HG02588 (cell line): ENCODE measurements at regions not wholly inside any gene's neighbourhood (a gene's known extent, or its start where the extent isn't known, plus 50 kb on each side); places are given as distances from the start of the nearest gene placed in this dataset.
"Not testable (repeated sequence)": the region's sequence is repeated elsewhere in the genome, so short reads cannot be mapped to it uniquely, and the experiment has no call there.

ENCODE experiments used
- ATAC-seq: cut with Tn5 transposase; IDR thresholded peaks from one replicate; pipeline ENCODE4 v1.9.1; 2021; ENCODE audit warnings: mild to moderate bottlenecking, moderate library complexity; ENCODE audit not compliant: unreplicated experiment

DNA sequence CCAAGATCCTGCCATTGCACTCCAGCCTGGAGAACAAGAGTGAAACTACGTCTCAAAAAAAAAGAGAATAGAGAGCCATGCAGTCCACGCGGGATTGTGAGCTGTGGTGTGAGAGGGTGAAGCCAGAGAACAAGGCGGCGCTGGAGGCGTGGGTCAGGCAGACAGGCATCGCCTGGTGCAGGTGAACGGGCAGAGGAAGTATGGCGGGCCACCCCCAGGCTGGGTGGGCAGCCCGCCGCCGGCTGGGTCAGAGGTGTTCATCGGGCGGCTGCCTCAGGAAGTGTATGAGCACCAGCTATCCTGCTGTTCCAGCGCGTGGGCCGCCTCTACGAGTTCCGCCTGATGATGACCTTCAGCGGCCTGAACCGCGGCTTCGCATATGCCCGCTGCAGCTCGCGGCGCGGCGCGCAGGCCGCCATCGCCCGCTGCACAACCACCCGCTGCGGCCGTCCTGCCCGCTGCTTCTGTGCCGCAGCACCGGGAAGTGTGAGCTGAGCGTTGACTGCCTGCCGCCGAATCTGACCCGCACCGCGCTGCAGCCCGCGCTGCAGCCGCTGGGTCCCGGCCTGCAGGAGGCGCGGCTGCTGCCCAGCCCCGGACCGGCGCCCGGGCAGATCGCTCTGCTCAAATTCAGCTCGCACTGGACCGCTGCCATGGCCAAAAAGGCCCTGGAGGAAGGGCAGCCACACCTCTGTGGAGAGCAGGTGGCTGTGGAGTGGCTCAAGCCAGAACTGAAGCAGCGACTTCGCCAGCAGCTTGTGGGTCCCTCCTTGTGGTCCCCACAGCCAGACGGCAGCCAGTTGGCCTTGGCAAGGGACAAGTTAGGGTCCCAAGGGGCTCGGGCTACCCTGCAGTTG is 95.5 kb upstream of the PLEKHM1 start:
- not testable (repeated sequence) for ATAC-seq

DNA sequence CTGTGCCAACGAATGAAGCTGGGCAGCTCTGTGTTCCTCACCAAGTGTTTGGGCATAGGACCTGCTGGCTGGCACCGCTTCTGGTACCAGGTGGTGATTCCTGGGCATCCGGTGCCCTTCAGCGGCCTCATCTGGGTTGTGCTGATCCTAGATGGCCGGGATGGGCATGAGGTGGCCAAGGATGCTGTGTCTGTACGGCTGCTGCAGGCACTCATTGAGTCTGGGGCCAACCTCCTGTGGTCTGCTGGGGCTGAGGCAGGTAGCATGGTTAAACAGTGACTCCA is 96.1 kb upstream of the PLEKHM1 start:
- ATAC-seq = not testable (repeated sequence)

DNA sequence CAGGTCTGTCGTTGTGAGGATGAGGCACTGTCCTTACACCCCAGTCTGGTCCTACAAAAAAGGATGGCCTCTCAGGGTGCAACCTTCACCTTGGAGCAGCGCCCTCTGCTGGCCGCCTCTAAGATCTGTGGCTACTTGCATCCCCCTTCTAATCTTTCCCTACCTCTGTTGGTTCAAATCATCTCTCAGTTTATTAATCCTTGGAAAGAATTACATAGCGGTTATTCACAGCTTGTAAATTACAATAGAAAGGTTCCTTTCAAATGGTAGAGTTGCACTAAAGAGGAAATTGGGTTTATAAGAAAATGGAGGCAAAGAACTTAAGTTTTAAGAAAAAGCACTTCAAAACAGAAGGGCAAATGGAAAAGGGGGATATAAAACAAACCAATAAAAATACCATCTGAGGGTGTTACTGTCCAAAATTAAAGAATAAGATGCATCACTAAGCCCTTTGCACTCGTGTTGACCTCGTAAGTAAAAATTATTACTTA is 102.0 kb upstream of the PLEKHM1 start:
- ATAC-seq = peak; percentile 55

DNA sequence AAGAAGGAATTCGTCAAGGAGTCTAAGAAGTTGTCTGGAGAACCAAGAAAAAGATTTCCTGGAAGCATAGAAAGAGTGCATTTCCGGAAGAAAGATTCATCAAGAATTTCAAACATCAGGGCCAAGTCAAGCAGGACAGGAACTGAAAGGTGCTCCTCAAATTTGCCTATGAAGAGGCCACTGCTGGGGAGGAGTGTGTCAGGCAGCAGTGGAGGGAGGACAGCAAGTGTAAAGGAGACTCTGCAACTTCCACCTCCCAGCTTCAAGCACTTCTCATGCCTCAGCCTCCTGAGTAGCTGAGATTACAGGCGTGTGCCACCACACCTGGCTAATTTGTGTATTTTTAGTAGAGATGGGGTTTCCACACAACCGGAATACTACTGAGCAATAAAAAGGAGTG is 105.8 kb upstream of the PLEKHM1 start:
- not testable (repeated sequence) for ATAC-seq

DNA sequence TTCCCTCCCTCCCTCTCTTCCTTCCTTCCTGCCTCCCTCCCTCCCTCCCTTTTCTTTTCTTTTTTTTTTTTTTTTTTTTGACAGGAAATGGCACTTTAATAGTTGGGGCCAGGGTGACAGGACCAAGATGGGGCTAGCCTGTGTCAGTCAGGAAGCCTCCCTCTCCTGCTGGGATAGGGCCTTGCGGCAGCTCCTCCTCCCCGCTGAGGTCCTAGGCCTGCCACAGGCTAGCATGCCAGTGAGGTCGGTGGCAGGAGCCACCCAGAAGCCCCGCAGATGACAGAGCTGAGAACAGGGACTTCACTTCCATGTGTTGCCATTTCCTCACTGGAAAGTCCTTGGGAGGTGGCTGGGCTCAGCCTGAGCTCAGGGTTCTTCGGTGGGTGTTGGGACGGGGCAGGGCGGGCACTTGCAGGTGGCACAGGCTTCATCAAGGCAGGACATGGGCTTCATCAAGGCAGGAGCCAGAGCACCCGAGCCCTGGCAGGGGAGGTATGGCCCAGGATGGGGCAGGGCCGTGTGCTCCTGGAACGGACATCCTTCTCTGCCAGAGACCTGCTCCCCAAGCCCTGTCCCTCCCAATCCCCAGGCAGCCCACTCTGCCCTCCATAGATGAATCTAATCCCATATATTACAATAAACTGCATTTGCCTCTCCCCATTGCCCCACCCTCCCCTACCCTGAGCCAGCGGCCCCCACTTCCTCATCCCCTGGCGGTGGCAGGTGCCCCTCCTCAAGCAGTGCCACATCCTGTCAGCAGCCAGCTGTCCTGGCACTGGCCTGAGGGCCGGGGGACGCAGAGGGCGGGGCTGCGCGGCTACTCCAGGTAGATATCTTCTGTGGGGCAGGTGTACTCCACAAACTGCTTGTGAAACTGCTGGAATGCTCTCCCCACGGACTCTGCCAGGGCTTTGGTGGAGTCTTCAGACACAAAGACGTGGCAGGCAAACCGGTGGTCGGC is 109.8 kb upstream of the PLEKHM1 start:
- ATAC-seq = not testable (repeated sequence)

DNA sequence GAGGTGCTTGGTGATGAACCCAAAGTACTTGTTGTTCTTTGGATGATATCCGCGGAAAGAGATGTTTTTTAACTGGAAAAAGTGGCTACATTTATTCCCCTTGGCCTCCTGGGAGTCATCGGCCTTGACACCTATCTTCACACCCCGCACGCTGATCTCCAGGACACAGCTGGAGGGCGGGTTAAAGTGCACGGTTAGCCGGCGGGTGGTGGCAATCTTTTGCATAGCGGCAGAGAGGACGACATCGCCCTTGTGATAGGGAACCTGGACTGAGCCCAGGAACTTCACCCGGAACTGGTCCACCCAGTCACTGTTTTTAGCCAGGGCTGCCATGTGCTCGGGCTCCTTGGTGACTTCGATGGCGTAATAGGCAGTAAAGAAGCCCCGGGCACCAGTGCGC is 110.5 kb upstream of the PLEKHM1 start:
- ATAC-seq = not testable (repeated sequence)

DNA sequence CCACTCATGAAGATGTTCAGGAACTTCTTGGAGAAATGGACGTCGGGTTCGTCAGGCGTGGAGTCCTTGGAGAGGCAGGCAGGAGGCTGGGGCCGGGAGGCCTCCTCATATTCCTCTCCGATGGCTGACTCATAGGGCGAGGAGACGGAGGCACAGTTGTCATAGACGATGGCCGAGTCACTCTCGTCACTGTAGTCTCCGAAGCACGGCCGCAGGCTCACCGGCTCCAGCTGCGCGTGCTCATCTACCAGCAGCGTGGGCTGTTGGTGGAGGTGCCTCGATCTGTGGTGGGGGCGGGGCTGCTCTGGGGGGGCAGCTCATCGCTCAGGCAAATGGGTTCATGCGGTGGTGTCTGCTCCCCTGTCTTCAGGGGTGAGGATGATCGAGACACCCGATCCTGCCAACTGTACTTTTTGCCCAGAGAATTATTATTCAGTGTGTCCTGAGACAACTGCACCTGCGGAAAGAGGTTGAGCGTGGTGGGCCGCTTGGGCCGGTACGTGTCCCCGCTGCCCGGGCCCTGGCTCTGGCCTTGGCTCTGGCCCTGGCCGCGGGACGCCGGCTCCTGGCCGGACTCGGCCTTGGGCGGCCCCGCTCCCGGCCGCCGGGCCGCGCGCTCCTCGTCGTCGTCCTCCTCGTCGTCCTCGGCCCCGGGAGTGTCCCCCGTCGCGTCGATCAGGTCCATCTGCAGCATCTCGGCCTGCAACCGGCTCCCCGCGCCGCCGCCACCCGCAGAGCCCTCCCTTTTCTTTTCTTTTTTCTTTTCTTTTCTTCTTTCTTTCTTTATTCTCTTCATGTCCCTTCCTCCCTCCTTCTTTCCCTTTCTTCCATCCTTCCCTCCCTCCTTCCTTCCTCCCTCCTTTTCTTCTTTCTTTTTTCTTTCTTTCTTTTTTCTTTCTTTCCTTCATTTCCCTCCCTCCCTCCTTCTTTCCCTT is 111.4 kb upstream of the PLEKHM1 start:
- not testable (repeated sequence) for ATAC-seq

DNA sequence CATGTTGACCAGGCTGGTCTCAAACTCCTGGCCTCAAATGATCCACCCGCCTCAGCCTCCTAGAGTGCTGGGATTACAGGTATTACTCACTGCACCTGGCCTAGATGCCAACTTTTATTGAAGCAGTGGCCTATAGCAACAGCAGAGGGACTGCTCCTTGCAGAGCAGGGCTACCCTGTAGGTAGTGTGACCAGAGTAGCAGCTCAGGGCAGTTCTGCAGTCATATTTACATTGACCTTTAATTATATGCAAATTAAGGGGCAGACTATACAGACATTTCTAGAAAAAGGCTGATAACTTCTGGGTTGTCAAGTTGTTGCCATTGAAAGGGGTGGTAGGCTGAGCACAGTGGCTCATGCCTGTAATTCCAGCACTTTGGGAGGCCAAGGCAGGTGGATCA is 115.2 kb upstream of the PLEKHM1 start:
- ATAC-seq = not testable (repeated sequence)

DNA sequence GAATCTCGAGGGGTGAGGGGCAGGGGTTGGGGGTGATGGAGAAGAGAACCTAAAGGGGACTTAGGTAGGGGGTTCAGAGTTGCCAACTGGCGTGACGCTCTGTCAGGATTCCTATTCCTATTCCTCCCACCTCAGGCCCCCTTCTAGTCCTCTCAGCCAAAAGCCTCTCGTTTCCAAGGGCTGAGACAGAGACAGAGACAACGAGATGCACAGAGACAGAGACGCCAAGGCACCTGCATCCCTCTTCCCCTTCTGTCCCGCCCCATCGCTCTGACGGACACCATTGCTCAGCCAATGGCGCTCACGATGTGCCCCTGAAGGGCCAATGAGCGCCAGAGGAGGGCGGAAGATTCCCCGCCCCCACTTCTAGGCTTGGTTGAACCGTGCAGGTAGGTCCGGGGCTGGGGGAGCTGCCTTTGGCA is 129.5 kb upstream of the PLEKHM1 start:
- ATAC-seq = peak; percentile 99

DNA sequence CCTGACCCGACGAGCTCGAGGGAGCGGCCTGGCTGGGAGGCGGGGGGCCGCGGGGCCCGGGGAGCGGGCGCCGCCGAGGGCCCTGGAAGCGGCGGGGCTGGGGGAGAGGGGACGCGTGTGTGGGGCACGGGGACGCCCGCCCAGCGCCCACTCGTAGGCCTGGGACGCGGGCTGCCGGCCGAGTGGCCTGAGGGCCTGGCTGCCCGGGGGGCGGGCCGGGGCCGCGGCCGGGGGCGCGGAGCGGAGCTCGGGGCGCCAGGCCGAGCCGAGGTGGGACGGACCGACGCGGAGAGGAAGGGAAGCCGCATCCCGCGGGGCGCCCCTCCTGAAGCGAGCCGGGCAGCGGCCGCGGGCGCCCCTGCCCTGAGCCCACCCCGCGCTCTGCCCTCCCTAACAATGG is 129.9 kb upstream of the PLEKHM1 start:
- ATAC-seq = peak; percentile 43

DNA sequence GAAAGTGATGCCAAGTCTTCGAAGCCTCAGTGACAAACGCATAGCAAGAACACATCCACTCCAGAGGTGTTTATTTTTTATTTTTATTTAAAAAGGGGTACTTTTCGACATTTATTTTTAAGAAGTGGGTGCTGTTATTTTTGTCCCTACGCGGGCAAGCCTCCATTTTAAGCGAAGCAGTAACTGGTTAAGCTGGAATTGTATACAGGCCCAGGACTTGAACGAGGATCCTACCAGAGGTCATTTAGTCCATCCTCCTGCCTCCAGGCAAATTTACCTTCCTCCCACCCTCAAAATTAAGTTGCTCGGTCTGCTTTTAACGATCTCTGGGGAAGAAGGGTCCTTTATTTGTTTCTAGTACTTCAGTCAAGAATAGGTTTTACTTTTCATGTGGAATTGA is 130.6 kb upstream of the PLEKHM1 start:
- ATAC-seq = not testable (repeated sequence)

DNA sequence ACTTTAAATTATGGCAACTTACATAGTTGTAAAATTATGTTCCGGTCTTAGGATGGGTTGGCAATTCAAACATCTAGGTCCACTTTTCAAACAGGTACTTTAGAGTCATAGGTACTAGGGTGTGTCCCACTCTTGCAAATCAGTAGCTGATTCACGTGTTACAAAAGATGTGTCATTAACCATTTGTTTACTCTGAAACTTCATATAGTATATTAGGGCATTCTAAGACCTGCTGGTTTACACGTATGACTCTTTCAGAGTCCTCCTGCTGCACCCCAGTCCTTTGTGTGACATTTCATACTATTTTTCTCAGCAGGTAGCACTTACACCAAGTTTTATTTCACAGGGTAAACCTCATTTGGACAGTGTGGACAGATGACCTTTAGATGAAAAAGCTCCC is 131.8 kb upstream of the PLEKHM1 start:
- ATAC-seq = not testable (repeated sequence)

DNA sequence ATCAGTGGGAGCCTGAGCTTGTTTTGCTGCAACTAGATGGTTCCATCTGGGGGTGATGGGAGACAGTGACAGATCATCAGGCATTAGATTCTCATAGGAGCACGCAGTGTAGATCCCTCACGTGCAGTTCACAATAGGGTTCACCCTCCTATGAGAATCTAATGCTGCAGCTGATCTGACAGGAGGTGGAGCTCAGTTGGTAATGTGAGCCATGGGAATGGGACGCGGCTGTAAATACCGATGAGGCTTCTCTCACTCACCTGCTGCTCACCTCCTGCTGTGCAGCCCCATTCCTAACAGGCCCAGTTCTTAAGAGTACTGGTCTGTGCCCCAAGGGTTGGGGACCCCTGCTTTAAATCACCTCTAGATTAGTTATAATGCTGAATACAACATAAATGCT is 137.5 kb upstream of the PLEKHM1 start:
- ATAC-seq = no peak

DNA sequence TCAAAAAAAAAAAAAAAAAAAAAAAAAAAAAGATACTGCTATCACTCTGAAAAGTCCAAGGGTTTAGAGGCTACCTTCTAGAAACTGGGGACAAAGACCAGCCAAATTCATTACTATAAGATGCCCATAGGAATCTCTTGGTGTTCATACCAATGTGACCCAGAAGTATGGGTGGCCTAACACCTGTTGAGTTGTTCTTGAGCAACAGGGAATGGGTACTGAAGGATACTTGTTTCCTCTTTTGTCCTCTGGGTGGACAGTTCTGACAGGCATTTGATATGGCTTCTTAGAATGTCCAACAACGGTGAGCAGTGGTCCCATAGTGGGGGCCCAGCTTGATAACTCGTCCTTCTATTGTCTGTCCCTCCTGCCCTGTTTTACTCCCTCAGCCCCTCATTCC is 141.4 kb upstream of the PLEKHM1 start:
- ATAC-seq = no peak

DNA sequence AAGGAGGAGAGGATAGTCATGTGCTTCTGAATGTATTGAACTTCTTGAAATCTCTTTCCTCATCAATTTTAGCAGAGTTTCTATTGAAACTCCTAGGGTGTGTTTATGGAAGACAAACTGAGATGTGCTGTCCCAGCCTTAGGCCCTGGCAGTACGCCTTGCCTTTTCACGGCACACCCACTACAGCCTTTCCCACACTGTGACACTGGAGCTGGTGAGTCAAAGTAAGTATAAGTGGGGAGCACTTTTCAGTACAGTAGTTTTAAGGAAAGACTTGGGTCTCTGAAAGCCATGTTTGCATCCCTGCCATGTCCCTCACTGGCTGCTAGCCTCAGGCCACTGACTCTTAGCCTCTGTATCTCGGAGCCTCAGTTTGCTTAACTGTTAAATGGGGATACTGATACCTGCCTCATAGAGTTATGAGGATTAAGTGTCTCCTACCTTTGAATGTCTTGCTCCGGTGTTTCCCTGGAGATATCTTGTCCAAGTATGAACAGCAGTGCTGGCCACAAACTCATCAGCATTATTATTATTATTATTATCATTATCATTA is 144.7 kb upstream of the CRHR1 start:
- ATAC-seq = no peak

DNA sequence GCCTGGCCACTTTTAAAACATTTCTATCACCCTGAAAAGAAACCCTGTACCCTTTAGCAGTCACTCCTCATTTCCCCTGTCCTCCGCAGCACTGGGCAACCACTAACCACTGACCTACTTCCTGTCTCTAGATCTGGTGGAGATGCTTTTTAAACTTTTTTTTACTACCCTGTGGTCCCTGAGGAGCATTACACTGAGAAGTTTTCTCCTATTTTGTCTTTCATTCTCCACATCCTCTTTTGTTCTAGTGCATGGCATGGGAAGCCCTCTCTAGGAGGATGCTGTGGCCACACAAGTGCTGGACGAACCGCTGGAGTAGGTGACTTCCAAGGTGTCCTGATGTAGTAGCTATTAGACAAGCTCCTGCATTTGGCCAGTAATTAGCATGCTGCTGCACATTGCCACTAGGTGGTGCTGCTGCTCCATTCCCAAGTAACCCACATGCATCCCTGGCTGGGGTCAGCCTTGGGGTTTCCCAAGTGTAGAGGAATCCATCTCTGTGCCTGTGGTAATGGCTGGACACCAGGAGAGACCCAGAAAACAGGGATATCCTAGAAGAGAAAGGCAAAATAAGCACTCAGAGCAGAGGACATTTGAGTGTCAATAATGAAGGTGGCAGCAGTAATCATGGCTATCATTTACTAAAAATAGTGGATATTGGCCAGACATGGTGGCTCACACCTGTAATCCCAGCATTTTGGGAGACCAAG is 143.8 kb upstream of the CRHR1 start:
- no peak for ATAC-seq

DNA sequence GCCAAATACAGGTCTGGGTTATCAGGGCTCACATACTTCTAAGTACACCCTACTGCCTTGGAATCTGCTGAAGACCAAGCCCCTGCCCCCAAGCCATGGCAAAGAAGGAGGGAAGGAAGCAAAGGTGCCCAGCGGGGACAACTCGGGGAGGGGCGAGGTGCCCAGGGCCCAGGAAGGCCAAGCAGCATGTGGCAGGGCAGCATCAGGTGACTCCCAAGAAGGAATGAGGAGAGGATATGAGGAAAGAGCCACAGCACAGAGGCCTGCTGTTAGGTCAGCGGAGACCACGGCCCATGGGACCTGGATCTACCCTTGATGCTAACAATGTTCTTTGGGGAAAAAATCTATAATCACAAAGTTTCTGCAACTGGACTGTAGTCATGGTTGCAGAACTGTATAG is 142.6 kb upstream of the CRHR1 start:
- ATAC-seq = no peak

DNA sequence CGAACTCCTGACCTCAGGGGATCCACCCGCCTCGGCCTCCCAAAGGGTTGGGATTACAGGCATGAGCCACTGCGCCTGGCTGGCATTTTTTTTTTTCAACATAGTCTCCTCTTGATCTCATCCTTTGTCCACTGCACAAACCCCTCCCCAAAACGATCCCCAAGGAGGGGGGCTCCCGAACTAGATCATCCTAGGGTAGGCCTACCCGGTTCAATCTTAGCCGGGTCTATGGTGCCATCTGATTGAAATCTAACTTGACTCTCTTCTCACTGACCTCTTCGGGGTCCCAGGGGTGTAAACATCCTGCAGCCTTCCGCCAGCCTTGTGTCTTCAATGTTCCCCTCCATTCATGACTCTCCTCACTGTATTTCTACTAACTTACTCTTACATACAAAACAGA is 140.5 kb upstream of the CRHR1 start:
- no peak for ATAC-seq

DNA sequence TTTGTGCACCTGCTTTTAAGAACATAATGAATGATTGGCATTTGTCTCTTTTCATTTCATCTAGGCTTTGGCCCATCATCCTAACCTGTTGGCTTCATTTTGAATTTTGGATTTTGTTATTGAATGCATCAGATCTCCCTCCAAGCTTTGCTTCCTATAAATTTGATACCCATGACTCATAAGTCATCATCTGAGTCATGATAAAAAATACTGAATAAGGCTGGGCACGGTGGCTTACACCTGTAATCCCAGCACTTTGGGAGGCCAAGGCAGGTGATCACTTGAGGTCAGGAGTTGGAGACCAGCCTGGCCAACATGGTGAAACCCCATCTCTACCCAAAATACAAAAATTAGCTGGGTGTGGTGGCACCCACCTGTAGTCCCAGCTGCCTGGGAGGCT is 139.5 kb upstream of the CRHR1 start:
- ATAC-seq = not testable (repeated sequence)

DNA sequence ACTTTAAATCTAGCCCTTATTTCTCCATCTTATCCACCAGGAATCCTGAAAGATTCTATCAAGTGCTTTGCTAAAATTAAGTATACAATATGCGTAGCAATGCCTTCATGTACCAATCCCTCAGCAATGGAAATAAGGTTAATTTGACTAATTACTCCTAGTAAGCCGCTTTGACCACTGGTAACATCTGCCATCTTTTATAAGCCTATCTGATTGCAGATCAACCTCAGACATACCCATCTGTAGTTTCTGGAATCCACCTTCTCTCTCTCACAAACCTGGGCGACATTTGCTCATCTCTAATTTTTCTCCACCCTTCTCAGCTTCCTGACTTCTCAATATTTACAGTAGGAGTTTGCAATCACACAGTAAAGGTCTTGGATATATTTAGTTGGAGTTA is 138.8 kb upstream of the CRHR1 start:
- ATAC-seq = no peak
